K562 (cell line): ENCODE measurements at regions not wholly inside any gene's neighbourhood (a gene's known extent, or its start where the extent isn't known, plus 50 kb on each side); places are given as distances from the start of the nearest gene placed in this dataset.
A peak's percentile ranks its signal among the peaks of the same experiment; 100 is the strongest.

Source experiments
- ATF1 ChIP-seq, 2 experiments: fragments of 450-650 bp in 1 of 2; IDR thresholded peaks; 2 replicates each; pipeline ENCODE4 v1.6.1; 2016; ENCODE audit warnings: missing compliant biosample characterization in 1 of 2, missing genetic modification characterization in 1 of 2
- BRD9 ChIP-seq: fragments of 450-650 bp; IDR thresholded peaks from 2 replicates; pipeline ENCODE4 v1.6.1; 2018; ENCODE audit warnings: low read depth; ENCODE audit not compliant: partially characterized antibody
- EP300 ChIP-seq: IDR thresholded peaks from 2 replicates; pipeline ENCODE4 v1.6.1; 2012; ENCODE audit warnings: low read length, improper control_type of control experiment
- EP400 ChIP-seq: fragments of 450-650 bp; IDR thresholded peaks from 2 replicates; pipeline ENCODE4 v1.6.1; 2017; ENCODE audit warnings: antibody characterized with exemption, mild to moderate bottlenecking, moderate library complexity
- GABPB2 ChIP-seq: fragments of 250-450 bp; sonication (Bioruptor Pico); conservative IDR thresholded peaks from 2 replicates; pipeline ENCODE4 v1.5.1; 2021; ENCODE audit warnings: mild to moderate bottlenecking
- JUN ChIP-seq, 2 experiments: sonication (generic) in 1 of 2; formaldehyde crosslinking in 1 of 2; IDR thresholded peaks; 2 replicates each; pipeline versions ENCODE4 v1.6.1 to v1.8.0; 2012 to 2022; ENCODE audit warnings: borderline replicate concordance in 2 of 2, mild to moderate bottlenecking in 2 of 2, improper control_type of control experiment in 1 of 2, low read depth in 1 of 2, low read length in 1 of 2, missing genetic modification reagents in 1 of 2
- MGA ChIP-seq: fragments of 450-650 bp; IDR thresholded peaks from 2 replicates; pipeline ENCODE4 v1.6.1; 2016; ENCODE audit warnings: mild to moderate bottlenecking, moderate library complexity
- NFYB ChIP-seq: IDR thresholded peaks from 2 replicates; pipeline ENCODE4 v1.6.1; 2011; ENCODE audit warnings: mild to moderate bottlenecking, moderate library complexity; ENCODE audit not compliant: insufficient read length; ENCODE audit errors: extremely low read depth
- NR2C1 ChIP-seq, 2 experiments: fragments of 450-650 bp; IDR thresholded peaks; 2 replicates each; pipeline ENCODE4 v1.6.1; 2017; ENCODE audit warnings: mild to moderate bottlenecking in 2 of 2, antibody characterized with exemption in 1 of 2, inconsistent platforms in 1 of 2, missing compliant biosample characterization in 1 of 2, missing genetic modification characterization in 1 of 2
- POLR2H ChIP-seq: IDR thresholded peaks from 2 replicates; pipeline ENCODE4 v1.6.1; 2016; ENCODE audit warnings: missing genetic modification characterization, low read depth, mild to moderate bottlenecking, control low read depth, missing compliant biosample characterization, moderate library complexity
- PURB ChIP-seq: sonication (generic); formaldehyde crosslinking; IDR thresholded peaks from 2 replicates; pipeline ENCODE4 v1.9.0; 2021; ENCODE audit warnings: low read depth, mild to moderate bottlenecking, missing genetic modification reagents
- RCOR1 ChIP-seq, 2 experiments: IDR thresholded peaks; 2 replicates each; pipeline ENCODE4 v1.6.1; 2012; ENCODE audit warnings: low read depth in 2 of 2, low read length in 2 of 2, borderline replicate concordance in 1 of 2, improper control_type of control experiment in 1 of 2
- SIN3A ChIP-seq, 2 experiments: fragments of 150-350 bp in 1 of 2; IDR thresholded peaks; 2 replicates each; pipeline ENCODE4 v1.6.1; 2011 to 2016; ENCODE audit warnings: borderline replicate concordance in 2 of 2, low read depth in 2 of 2, low read length in 2 of 2, mild to moderate bottlenecking in 2 of 2, moderate library complexity in 2 of 2; ENCODE audit not compliant: control insufficient read depth in 1 of 2
- TAF9B ChIP-seq: fragments of 450-650 bp; IDR thresholded peaks from 2 replicates; pipeline ENCODE4 v1.6.1; 2018; ENCODE audit warnings: mild to moderate bottlenecking; ENCODE audit not compliant: partially characterized antibody
- ZNF175 ChIP-seq: fragments of 200-800 bp; sonication (Bioruptor generic); IDR thresholded peaks from 2 replicates; pipeline ENCODE4 v1.6.1; 2016; ENCODE audit warnings: low read depth, mild to moderate bottlenecking, missing genetic modification characterization, missing compliant biosample characterization
- ZNF263 ChIP-seq: sonication (generic); formaldehyde crosslinking; IDR thresholded peaks from 2 replicates; pipeline ENCODE4 v1.8.0; 2022; ENCODE audit warnings: mild to moderate bottlenecking, missing genetic modification reagents, borderline replicate concordance

GRCh38 chr3:153284282-153284938 lies 122.4 kb downstream of the RAP2B start (continued):
- TF ChIP-seq MGA (peak; percentile 81), NR2C1 (IDR thresholded peaks at IDR 0.05) (no peak), NR2C1 (tag; IDR thresholded peaks at IDR 0.05) (peak; percentile 52; the same call in 1 of the 2 replicates), TAF9B (no peak), ZNF175 (peak; percentile 69; the same call in 1 of the 2 replicates), RCOR1 (IDR thresholded peaks at IDR 0.05; ENCODE audit: borderline replicate concordance in 1 of 2, low read depth in 2 of 2, low read length in 2 of 2) (peak in 1 of 2 experiments; percentile 76; a peak in 1 of 4 replicates), POLR2H (tag) (peak; percentile 63), ATF1 (CRISPR knock-in tag; IDR thresholded peaks at IDR 0.05) (no peak), ATF1 (tag; IDR thresholded peaks at IDR 0.05) (peak; percentile 73), JUN (IDR thresholded peaks at IDR 0.05; ENCODE audit: borderline replicate concordance, low read depth, low read length) (0 out of 2 replicates have a peak, but pooled peaks have one; percentile 34), JUN (CRISPR knock-in tag; IDR thresholded peaks at IDR 0.05; ENCODE audit: borderline replicate concordance) (no peak), ZNF263 (no peak), BRD9 (peak; percentile 79), EP300 (peak; percentile 55; the same call in 1 of the 2 replicates), NFYB (no peak), PURB (no peak), EP400 (peak; percentile 86), GABPB2 (CRISPR knock-in tag) (no peak), SIN3A (IDR thresholded peaks at IDR 0.05; ENCODE audit: borderline replicate concordance in 2 of 2, control insufficient read depth in 1 of 2, low read depth in 2 of 2, low read length in 2 of 2) (no peak)
